GM23338 (cell line): ENCODE measurements at regions not wholly inside any gene's neighbourhood (a gene's known extent, or its start where the extent isn't known, plus 50 kb on each side); places are given as distances from the start of the nearest gene placed in this dataset.

Experiments
- EZH2 ChIP-seq: fragments of 200-600 bp; sonication (generic); IDR thresholded peaks from one replicate; pipeline ENCODE4 v1.8.0; 2017; ENCODE audit warnings: antibody characterized with exemption, mild to moderate bottlenecking, low read depth; ENCODE audit not compliant: unreplicated experiment
- POLR2AphosphoS5 ChIP-seq: IDR thresholded peaks from 2 replicates; pipeline ENCODE4 v1.6.1; 2016; ENCODE audit warnings: antibody characterized with exemption, low read depth
- STAT1 ChIP-seq: IDR thresholded peaks from one replicate; pipeline ENCODE4 v1.6.1; 2016; ENCODE audit warnings: antibody characterized with exemption; ENCODE audit not compliant: unreplicated experiment
- ZNF331 ChIP-seq: fragments of 250-450 bp; sonication (Bioruptor Pico); IDR thresholded peaks from 2 replicates; pipeline ENCODE4 v1.5.0; 2020; ENCODE audit warnings: low read depth, mild to moderate bottlenecking, moderate library complexity
- ZNF462 ChIP-seq: fragments of 250-450 bp; sonication (Bioruptor Pico); IDR thresholded peaks from 2 replicates; pipeline ENCODE4 v1.5.0; 2020; ENCODE audit warnings: mild to moderate bottlenecking, moderate library complexity
- TF ChIP-seq, protein P1 (sequence below), 2 experiments: fragments of 200-600 bp in 1 of 2; sonication (generic) in 1 of 2; conservative IDR thresholded peaks; 2 replicates each; pipeline versions ENCODE4 v1.5.1 to v1.6.1; 2016 to 2017; ENCODE audit warnings: antibody characterized with exemption in 2 of 2, low read depth in 2 of 2, mild to moderate bottlenecking in 2 of 2, moderate library complexity in 1 of 2

GRCh38 chr2:180823546-180824141 is 156.8 kb upstream of the UBE2E3 start:
- no peak for TF ChIP-seq ZNF331 (CRISPR knock-in tag)
- TF ChIP-seq STAT1: no peak
- TF ChIP-seq, protein P1, sequence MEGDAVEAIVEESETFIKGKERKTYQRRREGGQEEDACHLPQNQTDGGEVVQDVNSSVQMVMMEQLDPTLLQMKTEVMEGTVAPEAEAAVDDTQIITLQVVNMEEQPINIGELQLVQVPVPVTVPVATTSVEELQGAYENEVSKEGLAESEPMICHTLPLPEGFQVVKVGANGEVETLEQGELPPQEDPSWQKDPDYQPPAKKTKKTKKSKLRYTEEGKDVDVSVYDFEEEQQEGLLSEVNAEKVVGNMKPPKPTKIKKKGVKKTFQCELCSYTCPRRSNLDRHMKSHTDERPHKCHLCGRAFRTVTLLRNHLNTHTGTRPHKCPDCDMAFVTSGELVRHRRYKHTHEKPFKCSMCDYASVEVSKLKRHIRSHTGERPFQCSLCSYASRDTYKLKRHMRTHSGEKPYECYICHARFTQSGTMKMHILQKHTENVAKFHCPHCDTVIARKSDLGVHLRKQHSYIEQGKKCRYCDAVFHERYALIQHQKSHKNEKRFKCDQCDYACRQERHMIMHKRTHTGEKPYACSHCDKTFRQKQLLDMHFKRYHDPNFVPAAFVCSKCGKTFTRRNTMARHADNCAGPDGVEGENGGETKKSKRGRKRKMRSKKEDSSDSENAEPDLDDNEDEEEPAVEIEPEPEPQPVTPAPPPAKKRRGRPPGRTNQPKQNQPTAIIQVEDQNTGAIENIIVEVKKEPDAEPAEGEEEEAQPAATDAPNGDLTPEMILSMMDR (conservative IDR thresholded peaks at IDR 0.05; ENCODE audit: low read depth in 2 of 2): no peak
- no peak for TF ChIP-seq POLR2AphosphoS5
- no peak for TF ChIP-seq ZNF462 (CRISPR knock-in tag)
- no peak for TF ChIP-seq EZH2
